ENCODE measurements at regions not wholly inside any gene's neighbourhood (a gene's known extent, or its start where the extent isn't known, plus 50 kb on each side); places are given as distances from the start of the nearest gene placed in this dataset.

- no peak overlapping the region for H3K27ac ChIP-seq (ENCODE audit: low read depth in 2 of 2, low read length in 1 of 2)
- no peaks in the 10 kb centered on the region for H3K9me3 ChIP-seq
- no peaks in the 10 kb centered on the region for H4K20me1 ChIP-seq (ENCODE audit: insufficient read depth)
- TF ChIP-seq JUND (IDR thresholded peaks at IDR 0.05) (peak; percentile 22; the same call in 1 of the 2 replicates), FOXJ3 (CRISPR knock-in tag; IDR thresholded peaks at IDR 0.05) (no peak), RXRA (IDR thresholded peaks at IDR 0.05; ENCODE audit: borderline replicate concordance, low read depth) (no peak), NFIC (IDR thresholded peaks at IDR 0.05; ENCODE audit: borderline replicate concordance) (peak; percentile 39; the same call in 1 of the 2 replicates), FOSL2 (IDR thresholded peaks at IDR 0.05; ENCODE audit: borderline replicate concordance, low read depth) (peak; percentile 55; the same call in 1 of the 2 replicates)
- no peaks in the 10 kb centered on the region for H3F3A ChIP-seq (replicated peaks; ENCODE audit: insufficient read depth)
- H3K9ac ChIP-seq, result no peak overlapping the region
- no peaks in the 10 kb centered on the region for H3K79me2 ChIP-seq (ENCODE audit: insufficient read depth)
- WGBS (ENCODE audit: low lambda C conversion rate), result 13% methylated on average over 3 of the region's 3 CpGs
- POLR2A ChIA-PET, result no interaction called here
- CTCF ChIA-PET, result interaction anchor here (1.3 kb wide), 1 partner anchor 151 kb away, joined by 3 read pairs; no protein-coding TSS in a partner anchor
- H3K27me3 ChIP-seq (ENCODE audit: insufficient read depth), result no peaks in the 10 kb centered on the region; the same call in 1 of the 2 replicates
- H3K36me3 ChIP-seq (replicated peaks in 1 of 2; ENCODE audit: control insufficient read depth in 1 of 2, insufficient read depth in 2 of 2, low read length in 1 of 2), result no peaks in the 10 kb centered on the region
- no peaks in the 10 kb centered on the region for H3K9me2 ChIP-seq
- H3K4me1 ChIP-seq (ENCODE audit: control insufficient read depth in 1 of 2, insufficient read depth in 2 of 2, low read depth in 1 of 2, low read length in 1 of 2), result no peaks in the 10 kb centered on the region
- no peak overlapping the region for H3K4me3 ChIP-seq (ENCODE audit: low read depth in 2 of 2, low read length in 1 of 2)
- 0 out of 2 replicates have a peak overlapping the region, but pooled peaks have one; percentile 47 for H2AFZ ChIP-seq (ENCODE audit: low read depth)
- DNase-seq, result no peak
- no peak overlapping the region for H3K4me2 ChIP-seq
Observed at GRCh38 chr5:147037515-147038205, 159.1 kb upstream of the PPP2R2B start.

GRCh38 chr5:147040856-147041255 is 162.3 kb upstream of the PPP2R2B start:
- Histone ChIP-seq H3K9ac (no peak overlapping the region), H3K36me3 (replicated peaks in 1 of 2; ENCODE audit: control insufficient read depth in 1 of 2, insufficient read depth in 2 of 2, low read length in 1 of 2) (no peaks in the 10 kb centered on the region), H3K9me2 (no peaks in the 10 kb centered on the region), H3K4me1 (ENCODE audit: control insufficient read depth in 1 of 2, insufficient read depth in 2 of 2, low read depth in 1 of 2, low read length in 1 of 2) (no peaks in the 10 kb centered on the region; a peak in 2 of 4 replicates), H3K27me3 (ENCODE audit: insufficient read depth) (no peaks in the 10 kb centered on the region; the same call in 1 of the 2 replicates), H3K79me2 (ENCODE audit: insufficient read depth) (no peaks in the 10 kb centered on the region), H3F3A (replicated peaks; ENCODE audit: insufficient read depth) (no peaks in the 10 kb centered on the region), H3K4me3 (ENCODE audit: low read depth in 2 of 2, low read length in 1 of 2) (no peak overlapping the region), H2AFZ (ENCODE audit: low read depth) (no peak overlapping the region), H3K9me3 (no peaks in the 10 kb centered on the region), H4K20me1 (ENCODE audit: insufficient read depth) (no peaks in the 10 kb centered on the region), H3K4me2 (no peak overlapping the region), H3K27ac (ENCODE audit: low read depth in 2 of 2, low read length in 1 of 2) (no peak overlapping the region)
- no peak for DNase-seq
- CTCF ChIA-PET, result no interaction called here
- 40% methylated on average over 3 of the region's 3 CpGs for WGBS (ENCODE audit: low lambda C conversion rate)
- POLR2A ChIA-PET, result no interaction called here
- no peak for TF ChIP-seq GABPA (IDR thresholded peaks at IDR 0.05; ENCODE audit: low read depth)
- TF ChIP-seq PBX3 (IDR thresholded peaks at IDR 0.05), result no peak
- TF ChIP-seq FOXJ3 (CRISPR knock-in tag; IDR thresholded peaks at IDR 0.05), result no peak
- TF ChIP-seq RCOR1 (IDR thresholded peaks at IDR 0.05; ENCODE audit: low read length), result no peak
- TF ChIP-seq RAD21 (IDR thresholded peaks at IDR 0.05; ENCODE audit: low read length), result no peak
- TF ChIP-seq YY1 (IDR thresholded peaks at IDR 0.05; ENCODE audit: low read depth), result no peak
